Kidney (tissue), 13 donors: ENCODE measurements at regions not wholly inside any gene's neighbourhood (a gene's known extent, or its start where the extent isn't known, plus 50 kb on each side); places are given as distances from the start of the nearest gene placed in this dataset.

ENCODE experiments used
- DNase-seq, 5 donors: peaks; one replicate each; pipeline ENCODE4 v3.0.0-alpha.2; 2013 to 2020
- FAIRE-seq: peaks from 2 replicates; lab custom pipeline; 2012; peaks lifted over from hg19 to GRCh38; lab: Jason Lieb, UNC
- H3K27ac ChIP-seq, 2 donors: one replicate each; pipeline ENCODE4 v1.7.0; 2013; ENCODE audit warnings: low read depth in 2 of 2, low read length in 2 of 2, inconsistent platforms in 1 of 2
- H3K27me3 ChIP-seq: one replicate; pipeline ENCODE4 v1.7.1; 2013; ENCODE audit warnings: low read length, inconsistent platforms; ENCODE audit not compliant: control insufficient read depth, insufficient read depth
- H3K36me3 ChIP-seq, 3 donors: one replicate each; pipeline versions ENCODE4 v1.7.0 to v1.7.1; 2013; ENCODE audit warnings: low read length in 3 of 3, control low read depth in 1 of 3, inconsistent platforms in 1 of 3; ENCODE audit not compliant: insufficient read depth in 3 of 3, control insufficient read depth in 2 of 3
- H3K4me1 ChIP-seq, 3 donors: one replicate each; pipeline versions ENCODE4 v1.7.0 to v1.7.1; 2013; ENCODE audit warnings: low read length in 3 of 3, inconsistent platforms in 1 of 3, low read depth in 1 of 3; ENCODE audit not compliant: control insufficient read depth in 2 of 3, insufficient read depth in 2 of 3
- H3K4me3 ChIP-seq, 3 donors: one replicate each; pipeline versions ENCODE4 v1.7.0 to v1.8.1; 2013; ENCODE audit warnings: low read length in 3 of 3, control low read depth in 1 of 3, inconsistent platforms in 1 of 3
- H3K9ac ChIP-seq, 3 donors: one replicate each; pipeline versions ENCODE4 v1.7.0 to v1.7.1; 2013; ENCODE audit warnings: low read length in 3 of 3, control low read depth in 1 of 3, inconsistent platforms in 1 of 3
- H3K9me3 ChIP-seq, 3 donors: one replicate each; pipeline versions ENCODE4 v1.7.0 to v1.7.1; 2013; ENCODE audit warnings: low read length in 3 of 3, control low read depth in 1 of 3, inconsistent platforms in 1 of 3; ENCODE audit not compliant: control insufficient read depth in 2 of 3, insufficient read depth in 1 of 3
- intact Hi-C: fragments of 100-400 bp; cut with DNase I; formaldehyde crosslinking; loops from one replicate; pipeline ENCODE4 v1.11.1; 2022
- TF ChIP-seq, protein P1 (sequence below): IDR thresholded peaks from 3 replicates; pipeline ENCODE4 v1.5.1; 2012; ENCODE audit warnings: mild to moderate bottlenecking, moderate library complexity, borderline replicate concordance; ENCODE audit not compliant: insufficient read depth; ENCODE audit errors: extremely low read depth
- donor health status: control.
- donor health status: control.
- donor health status: control.
- donor health status: control.
- donor health status: control.
- donor health status: DM: yes; HTN: yes; CAD: no.
- donor health status: Normal renal cell carcinoma (clear cell type).

- intact Hi-C loops = no loop called here
- H3K9ac ChIP-seq = no peak overlapping the region
These were observed 311.8 kb downstream of the AEBP2 start for GRCh38 chr12:19751078-19751477.

GRCh38 chr12:19752712-19753111 lies 313.4 kb downstream of the AEBP2 start:
- TF ChIP-seq, protein P1, sequence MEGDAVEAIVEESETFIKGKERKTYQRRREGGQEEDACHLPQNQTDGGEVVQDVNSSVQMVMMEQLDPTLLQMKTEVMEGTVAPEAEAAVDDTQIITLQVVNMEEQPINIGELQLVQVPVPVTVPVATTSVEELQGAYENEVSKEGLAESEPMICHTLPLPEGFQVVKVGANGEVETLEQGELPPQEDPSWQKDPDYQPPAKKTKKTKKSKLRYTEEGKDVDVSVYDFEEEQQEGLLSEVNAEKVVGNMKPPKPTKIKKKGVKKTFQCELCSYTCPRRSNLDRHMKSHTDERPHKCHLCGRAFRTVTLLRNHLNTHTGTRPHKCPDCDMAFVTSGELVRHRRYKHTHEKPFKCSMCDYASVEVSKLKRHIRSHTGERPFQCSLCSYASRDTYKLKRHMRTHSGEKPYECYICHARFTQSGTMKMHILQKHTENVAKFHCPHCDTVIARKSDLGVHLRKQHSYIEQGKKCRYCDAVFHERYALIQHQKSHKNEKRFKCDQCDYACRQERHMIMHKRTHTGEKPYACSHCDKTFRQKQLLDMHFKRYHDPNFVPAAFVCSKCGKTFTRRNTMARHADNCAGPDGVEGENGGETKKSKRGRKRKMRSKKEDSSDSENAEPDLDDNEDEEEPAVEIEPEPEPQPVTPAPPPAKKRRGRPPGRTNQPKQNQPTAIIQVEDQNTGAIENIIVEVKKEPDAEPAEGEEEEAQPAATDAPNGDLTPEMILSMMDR = no peak
- intact Hi-C loops = no loop called here
- Histone ChIP-seq H3K27ac (no peak overlapping the region), H3K9me3 (peaks cover 0 to 7% (median 3%) of the 10 kb centered on the region in 3 donors), H3K4me1 (no peaks in the 10 kb centered on the region), H3K4me3 (no peak overlapping the region), H3K27me3 (no peaks in the 10 kb centered on the region), H3K9ac (no peak overlapping the region), H3K36me3 (no peaks in the 10 kb centered on the region)
- FAIRE-seq (no peak), DNase-seq (no peak)

More at GRCh38 chr12:19751078-19751477, 311.8 kb downstream of the AEBP2 start:
- TF ChIP-seq, protein P1 = no peak
- Histone ChIP-seq H3K4me1 (no peaks in the 10 kb centered on the region), H3K9me3 (peaks cover 0 to 7% (median 3%) of the 10 kb centered on the region in 3 donors), H3K36me3 (no peaks in the 10 kb centered on the region), H3K4me3 (no peak overlapping the region), H3K27me3 (no peaks in the 10 kb centered on the region), H3K27ac (no peak overlapping the region)
- no peak for FAIRE-seq
- DNase-seq = no peak

- Histone ChIP-seq H3K4me1 (no peaks in the 10 kb centered on the region), H3K9me3 (peaks cover 0 to 7% (median 3%) of the 10 kb centered on the region in 3 donors), H3K36me3 (no peaks in the 10 kb centered on the region), H3K27me3 (no peaks in the 10 kb centered on the region), H3K9ac (no peak overlapping the region), H3K27ac (no peak overlapping the region), H3K4me3 (no peak overlapping the region)
- FAIRE-seq (no peak), DNase-seq (no peak)
- TF ChIP-seq, protein P1 = no peak
- intact Hi-C loops = no loop called here
These were observed 315.8 kb downstream of the AEBP2 start for GRCh38 chr12:19755136-19755535.

- peak; percentile 46 for FAIRE-seq
- Histone ChIP-seq H3K4me3 (no peak overlapping the region), H3K36me3 (no peaks in the 10 kb centered on the region), H3K9ac (no peak overlapping the region), H3K27me3 (no peaks in the 10 kb centered on the region), H3K4me1 (no peaks in the 10 kb centered on the region), H3K27ac (no peak overlapping the region), H3K9me3 (peaks cover 0 to 7% (median 3%) of the 10 kb centered on the region in 3 donors)
- TF ChIP-seq, protein P1 = peak; percentile 53
- peak in 2 of 5 donors; percentile 38 to 39 for DNase-seq
- intact Hi-C loops = no loop called here
These were observed 318.1 kb downstream of the AEBP2 start for GRCh38 chr12:19757317-19757877.
